ENCODE measurements at regions not wholly inside any gene's neighbourhood (a gene's known extent, or its start where the extent isn't known, plus 50 kb on each side); places are given as distances from the start of the nearest gene placed in this dataset.

GRCh38 chr3:124567179-124567578 lies 163.1 kb upstream of the UMPS start:
- no peak for TF ChIP-seq POLR2A (IDR thresholded peaks at IDR 0.05)
- TF ChIP-seq CTCF (IDR thresholded peaks at IDR 0.05), result no peak
- 100% methylated on average over 1 of the region's 1 CpG for WGBS, 2 donors
- no peak overlapping the region for H3K27ac ChIP-seq
- peaks cover 11 to 16% of the 10 kb centered on the region in 2 donors for H3K4me1 ChIP-seq
- no peak for DNase-seq
- no peaks in the 10 kb centered on the region for H3K36me3 ChIP-seq
- H3K27me3 ChIP-seq, result no peaks in the 10 kb centered on the region
- no peak overlapping the region for H3K4me3 ChIP-seq (replicated peaks in 1 of 3)
- intact Hi-C loops (cut with DNase I), result loop anchor here (2.0 to 10.0 kb wide), 2 partner anchors 120 to 328 kb away; no protein-coding TSS in a partner anchor
- no peaks in the 10 kb centered on the region for H3K9me3 ChIP-seq

GRCh38 chr3:124569761-124570160 lies 160.5 kb upstream of the UMPS start:
- DNase-seq, result peak in 1 of 2 donors; percentile 19
- Histone ChIP-seq H3K4me3 (replicated peaks in 1 of 3) (no peak overlapping the region), H3K9me3 (no peaks in the 10 kb centered on the region), H3K4me1 (peaks cover 11 to 16% of the 10 kb centered on the region in 2 donors), H3K27ac (peak overlapping the region in 1 of 3 donors; percentile 13), H3K27me3 (no peaks in the 10 kb centered on the region), H3K36me3 (no peaks in the 10 kb centered on the region)
- intact Hi-C loops (cut with DNase I), result loop anchor here (10.0 kb wide), 1 partner anchor 325 kb away; no protein-coding TSS in a partner anchor
- TF ChIP-seq CTCF (IDR thresholded peaks at IDR 0.05) (no peak), POLR2A (IDR thresholded peaks at IDR 0.05) (no peak)
- 56 to 62% methylated on average over 1 of the region's 1 CpG for WGBS, 2 donors

- H3K27me3 ChIP-seq, result no peaks in the 10 kb centered on the region
- intact Hi-C loops (cut with DNase I), result no loop called here
- H3K4me1 ChIP-seq, result peaks cover 11 to 16% of the 10 kb centered on the region in 2 donors
- H3K36me3 ChIP-seq, result no peaks in the 10 kb centered on the region
- H3K9me3 ChIP-seq, result no peaks in the 10 kb centered on the region
- TF ChIP-seq POLR2A (IDR thresholded peaks at IDR 0.05), result no peak
- TF ChIP-seq CTCF (IDR thresholded peaks at IDR 0.05), result no peak
- no peak overlapping the region for H3K4me3 ChIP-seq (replicated peaks in 1 of 3)
- DNase-seq, result no peak
- WGBS, 2 donors, result 90 to 94% methylated on average over 2 of the region's 2 CpGs
- peak overlapping the region in 1 of 3 donors; percentile 13 for H3K27ac ChIP-seq
Measured at GRCh38 chr3:124570232-124570631, 160.0 kb upstream of the UMPS start.

GRCh38 chr3:124572851-124573405 lies 157.3 kb upstream of the UMPS start:
- H3K36me3 ChIP-seq, result no peaks in the 10 kb centered on the region
- 64 to 68% methylated on average over 7 to 8 of the region's 8 CpGs for WGBS, 2 donors
- H3K9me3 ChIP-seq, result no peaks in the 10 kb centered on the region
- TF ChIP-seq POLR2A (IDR thresholded peaks at IDR 0.05), result no peak
- TF ChIP-seq CTCF (IDR thresholded peaks at IDR 0.05), result no peak
- intact Hi-C loops (cut with DNase I), result no loop called here
- no peak overlapping the region for H3K4me3 ChIP-seq (replicated peaks in 1 of 3)
- no peaks in the 10 kb centered on the region for H3K27me3 ChIP-seq
- H3K4me1 ChIP-seq, result peaks cover 11 to 16% of the 10 kb centered on the region in 2 donors
- no peak overlapping the region for H3K27ac ChIP-seq
- DNase-seq, result no peak

GRCh38 chr3:124574012-124574411 lies 156.2 kb upstream of the UMPS start:
- no peaks in the 10 kb centered on the region for H3K9me3 ChIP-seq
- no peak overlapping the region for H3K4me3 ChIP-seq (replicated peaks in 1 of 3)
- no peak overlapping the region for H3K27ac ChIP-seq
- peaks cover 11 to 16% of the 10 kb centered on the region in 2 donors for H3K4me1 ChIP-seq
- no peak for TF ChIP-seq POLR2A (IDR thresholded peaks at IDR 0.05)
- no peak for TF ChIP-seq CTCF (IDR thresholded peaks at IDR 0.05)
- H3K36me3 ChIP-seq, result no peaks in the 10 kb centered on the region
- 90% methylated on average over 2 of the region's 2 CpGs for WGBS, 2 donors
- intact Hi-C loops (cut with DNase I), result no loop called here
- DNase-seq, result no peak
- H3K27me3 ChIP-seq, result no peaks in the 10 kb centered on the region

Data from thyroid gland (tissue), 4 donors.